A673 (cell line): ENCODE measurements at regions not wholly inside any gene's neighbourhood (a gene's known extent, or its start where the extent isn't known, plus 50 kb on each side); places are given as distances from the start of the nearest gene placed in this dataset.

Experiments used
- BruUV-seq: library from RNA; stranded (reverse); fragments of 400-500 nt; replicated peaks from 2 replicates; lab custom pipeline; 2021; lab: Mats Ljungman, UMichigan
- CTCF ChIA-PET: fragments of 300-600 bp; sonication (Branson Sonifier 250); formaldehyde crosslinking; loops from one replicate; lab custom pipeline; 2022; ENCODE audit warnings: antibody characterized with exemption; lab: Charles Lee
- POLR2A ChIA-PET: fragments of 300-600 bp; sonication (Branson Sonifier 250); formaldehyde crosslinking; loops from one replicate; lab custom pipeline; 2022; ENCODE audit warnings: antibody characterized with exemption; ENCODE audit not compliant: low non-redundant PET; lab: Charles Lee
- DNase-seq: peaks from one replicate; pipeline ENCODE4 v3.0.0-alpha.2; 2015; ENCODE audit warnings: low spot score
- H3K27ac ChIP-seq: fragments of 200-600 bp; sonication (generic); 2 replicates; pipeline ENCODE4 v1.5.1; 2016; ENCODE audit warnings: mixed run types, low read depth, mild to moderate bottlenecking, mixed read lengths, antibody characterized with exemption, low read length; ENCODE audit not compliant: poor library complexity, severe bottlenecking
- H3K27me3 ChIP-seq: fragments of 200-600 bp; sonication (generic); replicated peaks from 2 replicates; pipeline ENCODE4 v1.6.1; 2017; ENCODE audit warnings: mixed run types, low read depth, mild to moderate bottlenecking, mixed read lengths, antibody characterized with exemption, low read length; ENCODE audit not compliant: insufficient read depth, poor library complexity
- H3K36me3 ChIP-seq: fragments of 200-600 bp; sonication (generic); 2 replicates; pipeline ENCODE4 v1.6.1; 2016; ENCODE audit warnings: mixed run types, mild to moderate bottlenecking, mixed read lengths, antibody characterized with exemption, low read length; ENCODE audit not compliant: insufficient read depth, poor library complexity, severe bottlenecking
- H3K4me1 ChIP-seq: fragments of 200-600 bp; sonication (generic); 2 replicates; pipeline ENCODE4 v1.6.1; 2017; ENCODE audit warnings: mixed run types, mild to moderate bottlenecking, mixed read lengths, antibody characterized with exemption, low read length; ENCODE audit not compliant: insufficient read depth, poor library complexity, severe bottlenecking
- H3K4me3 ChIP-seq: fragments of 200-600 bp; sonication (generic); 2 replicates; pipeline ENCODE4 v1.5.1; 2016; ENCODE audit warnings: low read depth, mixed run types, mild to moderate bottlenecking, mixed read lengths, low read length; ENCODE audit not compliant: poor library complexity, severe bottlenecking
- H3K9me3 ChIP-seq: fragments of 200-600 bp; sonication (generic); 2 replicates; pipeline ENCODE4 v1.6.1; 2016; ENCODE audit warnings: mixed run types, low read depth, mild to moderate bottlenecking, mixed read lengths, antibody characterized with exemption, low read length; ENCODE audit not compliant: poor library complexity, severe bottlenecking
- EZH2 ChIP-seq: fragments of 200-600 bp; sonication (generic); IDR thresholded peaks from 2 replicates; pipeline ENCODE4 v1.6.1; 2017; ENCODE audit warnings: borderline replicate concordance, low read depth, mild to moderate bottlenecking, mixed read lengths, antibody characterized with exemption, low read length; ENCODE audit not compliant: poor library complexity, severe bottlenecking
- intact Hi-C: fragments of 100-400 bp; cut with micrococcal nuclease; formaldehyde crosslinking; loops from one replicate; pipeline ENCODE4 v1.10.0; 2022; ENCODE audit not compliant: unreplicated experiment
- TF ChIP-seq, protein P1 (sequence below): fragments of 300-800, 200-600 bp; sonication (generic); conservative IDR thresholded peaks from 2 replicates; pipeline ENCODE4 v1.5.1; 2017; ENCODE audit warnings: low read depth, mild to moderate bottlenecking, antibody characterized with exemption, low read length, moderate library complexity, mixed read lengths

DNA sequence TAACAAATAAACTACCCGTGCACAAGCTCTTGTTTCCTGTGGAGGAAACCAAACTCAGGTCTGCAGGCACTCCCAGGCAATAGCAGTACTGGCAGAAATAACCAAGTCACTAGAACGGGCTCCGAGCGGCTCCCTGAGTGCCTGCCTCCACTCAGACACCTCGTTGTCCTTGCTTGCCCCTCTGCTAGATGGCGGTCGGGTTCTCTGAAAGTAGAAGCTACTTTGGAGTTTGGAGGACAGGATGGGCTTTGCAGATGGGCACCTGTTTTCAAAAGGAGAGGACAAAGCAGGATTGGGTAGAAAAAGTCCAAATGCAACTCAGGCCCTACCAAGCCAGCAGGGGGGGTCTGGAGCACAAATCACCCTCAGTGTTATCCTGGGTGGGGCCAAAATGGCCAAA lies 136.4 kb downstream of the LRRC30 start:
- H3K9me3 ChIP-seq: peaks cover 22% of the 10 kb centered on the region
- no peaks in the 10 kb centered on the region for H3K36me3 ChIP-seq
- intact Hi-C loops: no loop called here
- no peak for DNase-seq
- no peak for TF ChIP-seq EZH2
- TF ChIP-seq, protein P1, sequence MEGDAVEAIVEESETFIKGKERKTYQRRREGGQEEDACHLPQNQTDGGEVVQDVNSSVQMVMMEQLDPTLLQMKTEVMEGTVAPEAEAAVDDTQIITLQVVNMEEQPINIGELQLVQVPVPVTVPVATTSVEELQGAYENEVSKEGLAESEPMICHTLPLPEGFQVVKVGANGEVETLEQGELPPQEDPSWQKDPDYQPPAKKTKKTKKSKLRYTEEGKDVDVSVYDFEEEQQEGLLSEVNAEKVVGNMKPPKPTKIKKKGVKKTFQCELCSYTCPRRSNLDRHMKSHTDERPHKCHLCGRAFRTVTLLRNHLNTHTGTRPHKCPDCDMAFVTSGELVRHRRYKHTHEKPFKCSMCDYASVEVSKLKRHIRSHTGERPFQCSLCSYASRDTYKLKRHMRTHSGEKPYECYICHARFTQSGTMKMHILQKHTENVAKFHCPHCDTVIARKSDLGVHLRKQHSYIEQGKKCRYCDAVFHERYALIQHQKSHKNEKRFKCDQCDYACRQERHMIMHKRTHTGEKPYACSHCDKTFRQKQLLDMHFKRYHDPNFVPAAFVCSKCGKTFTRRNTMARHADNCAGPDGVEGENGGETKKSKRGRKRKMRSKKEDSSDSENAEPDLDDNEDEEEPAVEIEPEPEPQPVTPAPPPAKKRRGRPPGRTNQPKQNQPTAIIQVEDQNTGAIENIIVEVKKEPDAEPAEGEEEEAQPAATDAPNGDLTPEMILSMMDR: no peak
- POLR2A ChIA-PET: no interaction called here
- H3K27ac ChIP-seq: no peak overlapping the region
- H3K27me3 ChIP-seq: no peaks in the 10 kb centered on the region
- no peak overlapping the region for H3K4me3 ChIP-seq
- CTCF ChIA-PET: no interaction called here
- BruUV-seq: no TSS peak
- no peaks in the 10 kb centered on the region for H3K4me1 ChIP-seq

DNA sequence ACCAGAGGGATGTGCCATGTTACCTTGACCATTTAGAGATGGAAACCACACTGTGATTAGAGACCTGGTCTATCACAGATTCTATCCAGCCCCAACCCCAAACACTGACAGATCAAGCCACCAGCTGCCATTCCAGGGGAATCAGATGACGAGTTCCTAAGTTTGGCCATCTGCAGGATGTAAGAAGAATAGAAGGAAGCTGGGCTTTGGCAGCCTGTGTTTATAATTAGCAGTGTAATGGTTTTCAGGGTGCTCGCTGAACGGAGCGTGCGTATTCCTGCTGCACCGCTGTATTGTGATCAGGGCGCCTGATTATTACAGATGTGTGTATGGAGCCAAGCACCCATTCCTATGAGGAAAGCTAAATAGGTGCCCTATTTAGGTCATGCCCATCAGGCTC lies 138.1 kb downstream of the LRRC30 start:
- TF ChIP-seq EZH2: no peak
- TF ChIP-seq, protein P1: no peak
- POLR2A ChIA-PET: interaction anchor here (0.6 kb wide), 1 partner anchor 27 kb away, joined by 3 read pairs; no protein-coding TSS in a partner anchor
- CTCF ChIA-PET: no interaction called here
- Histone ChIP-seq H3K27me3 (no peaks in the 10 kb centered on the region), H3K27ac (no peak overlapping the region), H3K36me3 (no peaks in the 10 kb centered on the region), H3K9me3 (peaks cover 27% of the 10 kb centered on the region), H3K4me1 (no peaks in the 10 kb centered on the region), H3K4me3 (no peak overlapping the region)
- no TSS peak for BruUV-seq
- intact Hi-C loops: no loop called here
- DNase-seq: no peak

DNA sequence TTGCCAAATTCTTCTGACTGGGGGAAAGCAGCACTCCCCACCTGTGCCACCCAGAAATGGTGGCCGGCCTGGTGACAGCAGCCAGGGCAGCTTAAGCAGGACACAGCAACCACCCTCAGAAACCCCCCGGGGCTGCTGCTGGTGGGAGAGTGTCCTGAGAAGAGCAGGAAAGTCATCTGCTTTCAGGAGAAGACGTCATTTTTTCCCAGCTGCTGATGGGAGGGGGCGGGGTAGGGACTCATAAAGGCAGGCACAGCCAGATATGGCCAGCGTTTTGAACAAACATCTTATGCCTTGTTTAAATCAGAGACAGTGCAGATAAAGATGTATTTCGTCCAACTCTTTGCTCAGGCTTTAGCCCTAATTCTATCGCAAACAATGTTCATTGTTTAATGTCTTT lies 139.5 kb downstream of the LRRC30 start:
- no peak overlapping the region for H3K27ac ChIP-seq
- H3K36me3 ChIP-seq: no peaks in the 10 kb centered on the region
- H3K27me3 ChIP-seq: no peaks in the 10 kb centered on the region
- no peaks in the 10 kb centered on the region for H3K4me1 ChIP-seq
- peaks cover 29% of the 10 kb centered on the region for H3K9me3 ChIP-seq
- no TSS peak for BruUV-seq
- intact Hi-C loops: no loop called here
- CTCF ChIA-PET: no interaction called here
- POLR2A ChIA-PET: no interaction called here
- DNase-seq: no peak
- H3K4me3 ChIP-seq: no peak overlapping the region
- TF ChIP-seq, protein P1: no peak
- no peak for TF ChIP-seq EZH2
